PFSK-1 (cell line): ENCODE measurements at regions not wholly inside any gene's neighbourhood (a gene's known extent, or its start where the extent isn't known, plus 50 kb on each side); places are given as distances from the start of the nearest gene placed in this dataset.

Experiments
- POLR2AphosphoS5 ChIP-seq: IDR thresholded peaks from 2 replicates; pipeline ENCODE4 v1.6.1; 2012; ENCODE audit warnings: low read depth, mild to moderate bottlenecking, control low read depth, low read length, moderate library complexity
- REST ChIP-seq, 2 experiments: IDR thresholded peaks; 2 replicates each; pipeline versions ENCODE4 v1.6.1 to v1.8.0; 2011 to 2012; ENCODE audit warnings: low read depth in 2 of 2, low read length in 2 of 2, control low read depth in 1 of 2, inconsistent platforms in 1 of 2, mild to moderate bottlenecking in 1 of 2, moderate library complexity in 1 of 2; ENCODE audit not compliant: insufficient read depth in 1 of 2
- SIN3A ChIP-seq: IDR thresholded peaks from 2 replicates; pipeline ENCODE4 v1.6.1; 2012; ENCODE audit warnings: mild to moderate bottlenecking, low read length, moderate library complexity, borderline replicate concordance; ENCODE audit not compliant: insufficient read depth
- TAF1 ChIP-seq: IDR thresholded peaks from 2 replicates; pipeline ENCODE4 v1.6.1; 2012; ENCODE audit warnings: low read length, control low read depth, borderline replicate concordance; ENCODE audit not compliant: insufficient read depth

- TF ChIP-seq POLR2AphosphoS5 (no peak), SIN3A (no peak), REST (IDR thresholded peaks at IDR 0.05; ENCODE audit: insufficient read depth in 1 of 2, low read depth in 2 of 2, low read length in 2 of 2) (no peak), TAF1 (no peak)
These were observed 1290.4 kb upstream of the TMEM132C start for GRCh38 chr12:126976579-126976978.
